ENCODE measurements at regions not wholly inside any gene's neighbourhood (a gene's known extent, or its start where the extent isn't known, plus 50 kb on each side); places are given as distances from the start of the nearest gene placed in this dataset.
"Not testable (repeated sequence)": the region's sequence is repeated elsewhere in the genome, so short reads cannot be mapped to it uniquely, and the experiment has no call there.

DNA sequence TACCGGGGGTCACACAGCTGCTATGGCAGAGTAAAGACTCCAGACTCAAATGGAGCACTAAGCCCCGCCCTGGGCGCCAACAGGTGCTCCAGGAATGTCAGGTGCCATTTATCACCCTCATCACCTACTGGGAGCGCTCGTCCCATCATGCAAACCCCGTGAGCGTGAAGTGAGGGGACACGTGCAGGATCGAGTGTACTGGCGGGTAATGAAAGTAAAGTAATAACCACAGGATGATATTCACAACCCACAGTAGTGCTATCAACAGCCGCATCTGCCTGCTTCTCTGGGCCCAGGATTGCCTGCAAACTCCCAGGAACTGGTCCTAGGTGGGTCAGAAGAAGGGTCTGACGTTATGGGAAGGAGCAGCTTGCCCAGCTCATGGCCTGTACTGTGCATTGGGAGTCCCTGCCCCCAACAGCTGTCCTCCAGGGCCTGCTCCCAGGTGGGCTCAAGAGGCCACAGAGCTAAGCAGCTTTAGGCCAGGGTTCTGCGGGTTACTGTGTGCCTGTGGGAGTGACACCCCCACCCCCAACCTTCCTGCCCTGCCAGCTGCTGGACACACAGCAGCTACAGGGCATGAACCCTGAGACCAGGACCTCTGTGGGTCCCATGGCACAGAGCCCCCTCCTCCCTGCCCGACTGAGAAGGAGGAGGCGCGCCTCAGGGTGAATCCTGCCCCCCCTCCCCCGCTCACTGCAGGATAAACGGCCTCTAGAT is 120.5 kb upstream of the SULF2 start:
- DNase-seq = no peak

DNA sequence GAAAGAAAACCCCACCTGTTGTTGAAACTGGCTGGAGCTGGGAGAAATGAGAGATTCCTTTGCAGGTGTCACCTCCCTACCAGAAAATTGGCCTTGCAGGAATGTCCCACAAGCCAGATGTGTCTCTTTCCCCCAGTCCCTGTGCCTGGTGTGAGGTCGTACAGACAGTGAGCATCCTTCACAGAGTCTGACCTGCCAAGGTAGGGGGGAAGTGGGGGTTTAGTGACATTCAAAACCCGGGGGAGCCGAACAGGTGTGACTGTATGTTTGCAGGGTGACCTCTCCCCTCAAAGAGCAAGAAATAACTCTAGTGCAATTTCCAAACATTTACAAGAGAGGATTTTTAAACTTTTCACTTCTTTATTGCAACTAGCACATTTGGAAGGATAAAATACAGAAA is 117.7 kb upstream of the SULF2 start:
- not testable (repeated sequence) for DNase-seq

DNA sequence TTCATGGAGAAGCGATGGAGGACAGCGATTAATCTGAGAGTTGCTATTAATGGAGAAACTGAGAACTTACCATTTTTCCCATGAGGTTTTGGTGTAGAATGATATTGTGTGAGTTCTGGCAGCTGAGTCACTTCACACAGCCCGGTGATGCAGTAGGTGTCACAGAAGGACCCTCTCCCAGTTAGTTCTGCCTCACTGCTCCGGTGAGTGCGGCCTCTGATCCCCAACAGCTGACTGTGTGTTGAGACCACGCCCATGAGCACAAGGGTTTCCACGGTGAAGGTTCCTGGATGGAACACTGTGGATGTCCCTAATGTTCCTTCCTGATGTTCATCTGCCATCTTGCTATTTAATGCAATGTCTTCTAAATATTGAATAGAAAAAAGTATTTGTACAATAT is 114.0 kb upstream of the SULF2 start:
- DNase-seq = not testable (repeated sequence)

DNA sequence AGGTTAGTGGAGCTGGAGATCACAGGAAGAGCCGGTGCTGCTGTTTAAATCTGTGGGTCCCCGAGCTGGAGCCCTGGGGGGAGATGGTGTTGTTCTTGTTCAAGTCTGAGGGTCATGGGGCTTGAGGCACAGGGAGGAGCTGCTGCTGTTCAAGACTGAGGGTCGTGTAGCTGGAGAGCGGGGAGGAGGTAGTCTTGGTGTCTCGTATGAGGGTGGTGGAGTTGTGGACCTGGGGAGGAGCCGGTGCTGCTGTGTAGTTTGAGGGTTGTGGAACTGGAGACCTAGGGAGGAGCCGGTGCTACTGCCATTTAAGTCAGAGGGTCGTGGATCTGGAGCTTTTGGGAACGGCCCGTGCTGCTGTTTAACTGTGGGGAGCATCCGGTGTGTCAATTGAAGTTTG is 112.2 kb upstream of the SULF2 start:
- DNase-seq = no peak

DNA sequence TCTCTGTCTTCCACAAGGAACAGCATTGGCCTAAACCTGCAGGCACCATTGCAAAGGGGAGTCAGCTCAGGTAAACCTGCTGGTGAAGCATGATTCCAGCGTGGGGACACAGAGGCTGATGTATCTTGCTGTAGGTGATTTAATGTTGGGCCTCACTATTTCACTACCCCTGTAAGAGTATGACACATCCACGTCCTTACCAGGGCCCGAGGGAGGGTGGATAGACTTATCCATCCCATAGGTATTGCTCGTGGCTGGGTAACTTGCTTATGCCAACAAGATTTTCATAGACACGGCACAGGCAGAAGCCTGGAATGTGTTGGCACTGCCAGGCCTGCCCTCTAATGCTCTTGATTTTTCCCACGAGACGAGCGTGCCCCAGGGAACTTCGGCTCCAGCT is 107.4 kb upstream of the SULF2 start:
- DNase-seq = not testable (repeated sequence)

DNA sequence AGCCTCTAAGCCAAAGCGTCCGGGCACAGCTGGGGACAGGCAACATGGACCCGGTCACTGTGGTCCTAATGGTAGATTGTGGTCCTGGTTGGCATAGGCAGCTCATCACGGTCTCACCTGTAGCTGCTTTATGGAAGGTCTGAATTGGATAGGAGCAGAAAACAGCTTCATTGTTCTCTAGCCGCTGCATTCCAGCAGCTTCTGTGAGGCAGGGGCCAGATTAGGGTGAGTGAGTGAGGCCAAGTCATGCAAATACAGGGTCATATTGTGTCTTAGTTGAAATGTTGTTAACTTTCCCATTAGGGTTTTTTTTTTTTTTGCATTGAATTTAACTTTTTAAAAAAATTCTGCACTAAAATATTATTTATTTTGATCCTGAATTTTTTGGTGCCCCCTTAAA is 105.4 kb upstream of the SULF2 start:
- not testable (repeated sequence) for DNase-seq

DNA sequence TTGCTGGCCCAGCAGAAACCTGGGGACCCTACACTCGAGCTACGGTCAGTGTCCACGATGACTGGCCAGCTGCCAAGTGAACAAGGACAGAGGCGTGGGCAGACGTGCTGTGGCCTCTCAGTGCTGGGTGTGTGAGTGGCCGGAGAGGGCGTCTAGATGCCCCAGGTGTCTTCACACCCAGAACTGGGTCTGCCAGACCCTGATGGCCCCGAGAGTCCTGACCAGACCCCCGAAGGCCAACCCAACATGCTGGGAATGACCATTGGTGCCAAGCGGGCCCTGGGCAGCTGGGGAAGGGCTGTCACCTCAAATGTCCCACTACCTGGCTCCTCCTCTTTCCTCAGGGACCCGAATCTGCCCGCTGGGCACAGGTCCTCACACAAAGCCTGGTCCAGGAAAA is 104.5 kb upstream of the SULF2 start:
- DNase-seq = not testable (repeated sequence)

DNA sequence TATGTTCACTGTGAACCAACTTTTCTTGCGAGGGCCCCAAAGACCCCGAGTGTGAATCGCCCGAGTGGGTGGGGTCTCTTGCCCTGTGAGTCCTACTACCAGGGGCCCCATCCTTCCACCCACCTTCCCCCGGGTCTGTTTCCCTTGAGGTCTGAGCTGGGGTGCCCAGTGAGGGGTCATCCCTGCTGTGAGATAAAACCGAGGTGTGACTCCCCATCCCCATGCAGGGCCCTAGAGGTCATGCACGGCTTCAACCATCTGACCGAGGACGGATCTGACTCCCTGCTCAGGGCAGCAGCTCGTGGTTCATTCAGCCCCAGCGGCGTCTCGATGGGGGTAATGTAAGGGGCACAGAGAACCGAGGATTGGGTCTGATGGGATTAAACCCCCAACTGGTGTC is 103.1 kb upstream of the SULF2 start:
- DNase-seq = no peak

DNA sequence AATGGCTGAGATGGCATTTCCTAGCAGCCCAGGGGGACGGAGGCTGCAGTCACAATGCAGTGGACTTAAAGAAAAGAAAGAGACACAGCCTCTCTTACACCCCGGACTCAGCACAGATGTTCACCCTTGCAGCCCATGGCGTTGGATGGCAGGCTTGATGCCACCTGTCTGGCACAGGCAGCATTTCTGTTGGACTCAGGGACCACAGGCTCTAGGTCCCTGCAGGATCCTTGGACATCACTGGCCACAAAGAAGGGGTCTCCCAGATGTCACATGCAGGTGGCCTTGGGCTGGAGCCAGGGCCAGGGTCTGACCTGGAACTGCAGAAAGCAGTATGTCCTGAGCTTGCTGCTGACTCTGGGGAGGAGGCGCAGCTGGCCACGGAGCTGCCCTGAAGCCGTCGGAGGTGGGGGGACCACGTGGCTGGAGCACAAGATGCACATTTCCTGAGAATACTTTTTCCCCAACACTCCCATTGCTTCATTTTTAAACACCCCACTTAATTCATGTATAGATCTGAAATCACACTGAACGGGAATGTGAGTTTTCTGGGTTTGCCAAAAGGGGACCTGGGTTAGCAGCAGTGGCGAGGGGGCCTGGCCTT is 102.3 kb upstream of the SULF2 start:
- no peak for DNase-seq

DNA sequence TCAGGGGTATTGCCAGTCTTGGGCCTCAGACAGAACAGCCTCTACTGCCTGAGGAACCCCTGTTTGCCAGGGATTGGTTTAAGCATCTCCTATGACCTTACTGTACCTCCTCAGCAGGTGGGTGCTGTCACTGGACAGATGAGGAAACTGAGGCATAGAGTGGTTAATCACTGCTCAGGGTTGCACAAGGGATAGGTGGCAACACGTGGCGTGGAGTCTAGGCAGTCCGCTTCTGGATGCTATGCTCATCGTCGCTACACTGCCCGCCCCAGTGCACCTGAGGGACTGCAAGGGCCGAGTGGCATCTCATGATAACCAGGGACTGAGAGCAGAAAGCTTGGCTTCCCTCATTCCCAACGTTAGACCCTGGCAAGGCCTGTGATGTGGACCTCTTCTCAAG is 101.8 kb upstream of the SULF2 start:
- no peak for DNase-seq

DNA sequence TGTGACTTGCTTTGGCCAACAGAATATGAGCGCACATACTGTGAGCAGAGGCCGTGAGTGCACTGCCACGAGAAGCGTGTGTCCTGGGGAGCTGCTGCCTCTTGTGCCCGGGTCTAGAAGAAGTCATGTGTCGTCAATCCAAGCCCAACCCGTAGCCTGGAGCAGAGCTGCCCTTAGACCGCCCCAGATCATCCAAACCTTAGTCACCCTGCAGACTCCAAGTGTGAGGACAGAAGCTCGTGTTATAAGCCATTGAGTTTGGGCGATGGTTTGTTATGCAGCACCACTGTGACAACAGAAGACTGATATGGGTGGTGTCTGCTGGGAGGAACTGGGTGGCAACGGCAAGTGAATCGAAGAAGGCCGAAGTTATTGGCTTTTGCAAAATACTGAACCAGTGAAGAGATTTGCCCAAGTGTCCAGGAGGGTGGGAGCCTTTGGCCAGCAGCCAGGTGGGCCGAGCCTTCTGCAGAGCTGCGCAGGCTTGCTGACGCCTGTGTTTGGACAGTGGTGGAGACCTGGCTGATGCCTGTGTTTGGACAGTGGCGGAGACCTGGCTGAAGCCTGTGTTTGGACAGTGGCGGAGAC is 101.3 kb upstream of the SULF2 start:
- DNase-seq = no peak

DNA sequence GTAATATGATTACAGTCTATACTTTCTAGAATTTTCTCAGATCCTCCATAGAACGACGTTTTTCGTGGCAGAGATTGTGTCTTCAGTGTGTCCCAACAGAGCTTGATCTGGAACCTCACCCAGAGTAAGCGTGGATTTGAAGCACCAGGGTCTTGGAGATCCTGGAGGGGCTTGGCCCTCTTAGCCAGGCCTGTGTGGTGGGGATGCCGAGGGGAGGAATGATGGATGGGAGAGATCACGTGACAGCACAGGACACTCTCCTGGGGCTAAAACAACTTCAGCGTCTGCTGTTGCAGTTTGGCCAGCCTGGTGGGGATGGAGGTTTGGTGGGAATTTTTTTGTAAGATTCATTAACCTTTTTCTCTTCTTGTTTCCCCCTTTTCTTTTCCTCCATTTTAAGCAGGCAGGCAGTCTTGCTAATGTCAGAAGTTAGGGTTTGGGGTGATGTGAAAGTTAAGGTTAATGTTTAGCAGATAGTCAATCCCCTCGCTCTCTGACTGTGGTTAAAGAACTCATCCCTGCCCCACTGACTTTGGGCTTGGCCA is 100.7 kb upstream of the SULF2 start:
- DNase-seq = no peak

DNA sequence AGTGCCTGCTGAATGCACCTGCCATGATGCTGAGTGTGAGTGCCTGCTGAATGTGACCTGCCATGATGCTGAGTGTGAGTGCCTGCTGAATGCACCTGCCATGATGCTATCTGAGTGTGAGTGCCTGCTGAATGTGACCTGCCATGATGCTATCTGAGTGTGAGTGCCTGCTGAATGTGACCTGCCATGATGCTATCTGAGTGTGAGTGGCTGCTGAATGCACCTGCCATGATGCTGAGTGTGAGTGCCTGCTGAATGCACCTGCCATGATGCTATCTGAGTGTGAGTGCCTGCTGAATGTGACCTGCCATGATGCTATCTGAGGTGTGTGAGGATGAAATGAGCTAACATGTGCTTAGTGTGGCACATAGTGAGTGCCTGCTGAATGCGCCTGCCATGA is 98.7 kb upstream of the SULF2 start:
- not testable (repeated sequence) for DNase-seq

DNA sequence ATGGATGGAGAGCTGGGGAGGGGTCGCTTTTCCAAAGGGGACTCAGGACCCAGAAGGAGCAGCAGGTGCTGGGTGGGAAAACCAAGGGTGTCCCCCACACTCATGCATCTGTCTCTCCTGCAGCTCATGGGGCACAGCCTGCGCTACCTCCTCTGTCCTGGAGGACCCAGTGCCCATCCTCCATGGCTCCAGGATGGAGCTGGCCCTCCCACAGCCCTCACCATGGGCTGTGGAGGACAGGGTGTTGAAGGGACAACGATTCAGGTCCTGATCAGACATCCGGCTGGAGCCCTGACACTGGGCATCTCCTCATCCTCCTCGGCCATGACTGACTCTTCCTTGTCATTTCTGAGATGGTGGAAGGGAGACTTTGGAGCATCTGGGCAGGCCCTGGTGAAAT is 97.9 kb upstream of the SULF2 start:
- DNase-seq = no peak

DNA sequence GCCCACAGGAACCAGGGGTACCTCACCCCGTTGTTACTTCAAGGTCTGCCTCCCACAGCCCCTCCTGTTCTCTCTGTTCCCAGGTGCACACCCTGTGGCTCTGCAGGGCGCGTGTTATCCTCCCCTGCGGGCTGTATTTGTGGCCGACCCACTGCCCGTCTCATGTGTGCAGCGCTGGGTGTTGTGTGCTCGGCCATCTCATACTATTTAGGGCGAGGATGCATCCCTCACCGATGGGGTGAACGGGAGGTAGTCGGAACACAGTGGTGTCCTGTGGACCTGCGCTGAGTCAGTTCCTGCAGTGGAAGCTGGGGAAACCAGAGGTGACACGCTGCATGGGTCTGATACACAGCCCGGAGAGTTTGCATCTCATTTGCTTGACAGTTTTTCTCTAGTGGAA is 94.5 kb upstream of the SULF2 start:
- no peak for DNase-seq

DNA sequence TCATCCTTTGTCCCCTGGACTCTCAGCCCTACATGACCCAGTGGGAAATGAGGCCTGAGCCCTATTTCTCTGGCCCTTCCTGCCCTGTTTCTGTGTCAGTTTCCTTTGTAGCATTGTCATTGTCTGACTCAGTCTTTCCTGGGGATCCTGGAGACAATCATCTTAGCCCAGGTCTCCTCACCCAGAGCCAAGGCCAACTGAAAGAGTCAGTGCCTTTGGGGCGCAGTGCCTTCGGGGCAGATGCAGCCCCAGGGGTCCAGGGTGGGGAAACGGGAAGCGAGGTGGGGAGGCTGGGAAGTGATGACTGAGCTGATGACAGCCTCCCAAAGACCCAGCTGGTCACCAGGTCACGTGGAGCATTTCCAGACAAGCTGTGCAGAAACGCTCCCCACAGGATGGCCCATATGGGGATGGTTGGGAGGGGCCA is 93.3 kb upstream of the SULF2 start:
- DNase-seq = no peak

DNA sequence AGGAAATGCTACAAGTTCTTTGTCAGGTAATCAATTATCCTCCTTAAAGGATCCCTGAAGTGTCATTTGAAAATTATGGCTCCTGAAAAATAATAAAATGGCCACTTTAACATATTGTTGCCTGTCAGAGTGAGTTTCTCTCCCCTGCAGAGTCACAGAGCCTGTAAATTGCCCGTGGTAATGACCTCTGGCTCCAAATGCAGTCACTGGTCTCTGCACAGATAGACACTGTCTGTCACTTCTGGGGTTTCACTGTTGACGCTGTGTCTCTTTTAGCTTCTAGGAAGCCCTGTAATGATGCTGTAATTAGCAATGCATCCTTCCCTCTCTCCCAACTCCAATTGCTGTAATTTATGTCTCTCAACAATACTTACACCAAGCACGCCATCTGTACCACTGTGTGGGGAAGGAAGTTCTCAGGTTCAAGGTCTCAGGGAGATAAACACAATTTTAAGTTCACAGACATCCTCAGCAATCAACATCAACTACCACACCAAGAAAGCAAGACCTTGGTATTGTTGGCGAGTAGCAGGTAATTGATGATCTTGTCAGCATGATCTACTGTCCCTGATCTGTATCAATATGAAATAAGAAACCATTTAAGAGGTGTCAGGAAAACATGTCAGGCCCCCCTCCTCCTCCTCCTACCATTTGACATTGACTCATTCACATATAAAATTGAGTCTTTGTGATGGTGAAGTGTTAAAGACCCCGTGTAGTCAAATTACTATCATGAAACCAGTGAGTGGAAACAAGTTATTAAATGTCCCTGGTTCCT is 91.2 kb upstream of the SULF2 start:
- DNase-seq = peak; percentile 32

DNA sequence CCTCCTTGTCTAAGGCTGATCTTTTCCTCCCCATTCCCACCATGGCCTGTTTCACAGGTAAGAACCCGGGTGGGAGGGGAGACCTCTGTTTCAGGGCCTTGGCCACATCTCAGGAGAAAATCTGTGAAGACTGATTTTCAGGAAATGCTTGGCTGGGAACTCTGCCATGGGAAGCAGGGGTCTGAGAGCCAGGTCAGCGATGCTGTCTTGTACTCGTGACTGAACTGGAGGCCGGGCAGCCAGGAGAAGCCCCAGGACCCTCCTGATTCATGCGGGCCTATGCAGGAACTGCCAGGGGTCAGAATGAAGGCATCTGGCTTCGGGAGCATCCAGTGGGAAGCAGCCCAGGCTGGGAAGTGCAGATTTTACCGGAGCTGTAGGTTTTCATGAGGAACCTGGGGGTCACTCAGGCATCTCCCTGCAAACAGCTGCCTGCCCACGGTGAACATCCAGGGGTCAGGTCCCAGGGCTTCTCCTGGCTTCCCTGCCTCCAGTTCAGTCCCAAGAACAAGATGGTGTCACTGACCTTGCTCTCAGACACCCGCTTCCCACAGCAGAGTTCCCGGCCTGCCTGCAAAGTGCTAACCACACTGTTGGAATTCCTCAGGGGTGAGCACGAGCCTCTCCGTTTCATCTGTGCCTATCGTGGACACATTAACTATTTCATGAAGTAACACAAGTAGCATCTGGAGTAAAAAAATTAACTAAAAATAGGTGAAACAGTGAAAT is 90.2 kb upstream of the SULF2 start:
- no peak for DNase-seq

DNA sequence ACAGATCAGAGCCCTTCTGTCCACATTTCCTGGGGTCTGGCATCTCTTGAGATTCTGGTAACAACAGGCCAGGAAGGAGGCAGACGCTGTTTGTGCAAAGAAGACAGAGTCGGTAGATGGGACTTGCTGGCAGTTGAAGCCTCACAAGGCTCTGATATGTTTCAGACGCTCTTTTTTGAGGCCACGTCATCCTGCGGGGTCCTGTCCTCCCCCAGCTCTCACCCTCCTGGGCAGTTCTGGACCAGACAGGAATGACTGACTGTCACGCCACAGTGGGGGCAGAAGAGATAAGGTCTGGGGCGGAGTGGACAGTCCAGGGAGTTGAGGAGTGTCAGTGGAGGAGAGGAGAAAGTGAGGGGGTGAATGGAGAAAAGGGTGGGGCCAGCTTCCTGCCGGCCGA is 87.1 kb upstream of the SULF2 start:
- no peak for DNase-seq

DNA sequence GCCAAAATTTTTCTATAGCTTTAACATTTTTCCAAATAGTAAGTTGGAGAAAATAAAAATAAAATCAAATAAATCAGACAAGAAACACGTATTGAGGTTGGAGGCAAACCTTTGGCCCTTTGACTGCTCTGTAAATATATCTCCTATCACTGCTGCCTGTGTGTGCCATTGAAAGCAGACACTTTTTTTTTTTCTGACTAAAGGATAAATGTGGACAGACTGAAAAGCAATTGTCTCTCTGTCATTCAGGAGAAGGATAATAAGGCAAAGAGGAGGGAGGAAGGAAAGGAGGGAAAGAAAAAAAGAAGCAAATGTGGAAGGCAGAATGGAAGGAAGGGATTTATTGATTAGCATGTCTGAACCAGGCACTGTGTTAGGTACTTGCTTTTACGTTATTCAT is 85.2 kb upstream of the SULF2 start:
- no peak for DNase-seq

DNA sequence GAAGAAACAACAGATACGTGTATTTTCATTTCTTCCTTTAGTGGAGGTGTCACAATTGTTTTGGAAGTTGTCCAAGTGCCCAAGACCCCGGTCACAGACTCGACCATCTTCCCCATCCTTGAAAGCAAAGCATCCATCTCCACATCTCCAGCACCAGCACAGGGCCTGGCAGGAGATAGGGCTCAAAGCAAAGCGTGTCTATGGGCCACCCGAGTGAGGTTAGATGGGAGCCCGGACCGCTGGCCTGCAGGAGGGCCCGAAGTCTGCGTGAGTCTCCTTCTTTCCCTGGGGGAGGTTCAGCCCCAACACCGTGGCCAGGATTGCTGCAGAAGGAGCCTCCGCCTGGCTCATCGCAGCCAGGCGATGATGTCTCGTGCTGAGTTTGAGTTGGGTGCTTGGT is 83.5 kb upstream of the SULF2 start:
- DNase-seq = no peak

DNA sequence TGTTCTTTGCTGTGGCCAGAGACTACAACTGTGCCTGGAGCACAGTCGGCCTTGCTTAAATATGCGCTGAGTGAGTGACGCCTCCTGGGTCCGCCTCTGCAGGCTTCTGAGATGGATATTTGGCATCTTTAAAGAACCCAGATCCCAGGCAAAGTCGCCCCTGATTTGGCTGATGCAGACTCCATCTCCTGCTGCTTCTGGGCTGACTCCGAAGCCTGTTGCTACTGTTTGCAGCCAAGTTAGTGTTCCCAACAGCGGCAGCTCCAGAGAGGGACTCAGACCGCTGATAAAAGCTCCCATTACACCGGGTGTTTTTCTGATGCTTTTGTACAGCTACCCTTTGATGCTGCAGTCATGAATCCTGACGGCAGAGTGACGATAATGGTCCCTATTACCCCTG is 83.0 kb upstream of the SULF2 start:
- no peak for DNase-seq

DNA sequence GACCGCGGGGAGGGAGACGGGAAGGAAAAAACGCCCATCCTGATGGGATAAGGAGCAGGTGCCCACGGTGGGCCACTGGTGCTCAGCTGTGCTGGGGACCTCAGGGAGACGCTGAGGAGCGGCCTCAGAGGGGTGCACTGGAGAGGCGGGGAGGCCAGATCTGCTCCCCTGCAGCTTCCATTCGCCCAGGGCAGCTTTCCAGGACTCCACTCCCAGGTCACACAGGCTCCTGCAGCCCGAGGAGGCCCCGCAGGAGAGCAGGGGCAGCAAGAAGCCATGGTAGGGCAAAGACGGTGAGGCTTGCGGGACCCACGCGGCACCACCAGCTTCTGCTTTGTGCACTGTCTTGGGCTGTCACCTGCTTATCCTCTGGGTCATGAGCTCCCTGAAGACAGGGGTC is 82.5 kb upstream of the SULF2 start:
- DNase-seq = no peak
